ENCODE measurements at regions not wholly inside any gene's neighbourhood (a gene's known extent, or its start where the extent isn't known, plus 50 kb on each side); places are given as distances from the start of the nearest gene placed in this dataset.

- TF ChIP-seq POLR2A (IDR thresholded peaks at IDR 0.05) (no peak), CTCF (IDR thresholded peaks at IDR 0.05) (no peak), EP300 (IDR thresholded peaks at IDR 0.05) (no peak)
Measured at GRCh38 chr5:57581222-57581621, 98.6 kb upstream of the ACTBL2 start.

All from ovary (tissue), 3 donors.